Nephron progenitor cell (in vitro differentiated cells): ENCODE measurements at regions not wholly inside any gene's neighbourhood (a gene's known extent, or its start where the extent isn't known, plus 50 kb on each side); places are given as distances from the start of the nearest gene placed in this dataset.
"Not testable (repeated sequence)": the region's sequence is repeated elsewhere in the genome, so short reads cannot be mapped to it uniquely, and the experiment has no call there.

ENCODE experiments used
- DNase-seq: peaks from one replicate; pipeline ENCODE4 v3.0.0; 2021
- H3K27ac Mint-ChIP-seq: 2 replicates; pipeline ENCODE4 v1.8.0; 2021; ENCODE audit warnings: mild to moderate bottlenecking, moderate library complexity, mixed read lengths
- H3K27me3 Mint-ChIP-seq: 2 replicates; pipeline ENCODE4 v1.8.0; 2021; ENCODE audit warnings: mild to moderate bottlenecking, low read depth, mixed read lengths; ENCODE audit not compliant: poor library complexity
- H3K36me3 Mint-ChIP-seq: 2 replicates; pipeline ENCODE4 v1.8.0; 2021; ENCODE audit warnings: low read depth, mixed read lengths
- H3K4me1 Mint-ChIP-seq: 2 replicates; pipeline ENCODE4 v1.8.0; 2021; ENCODE audit warnings: mixed read lengths
- H3K4me3 Mint-ChIP-seq: 2 replicates; pipeline ENCODE4 v1.8.0; 2021; ENCODE audit warnings: mild to moderate bottlenecking, moderate library complexity, mixed read lengths
- H3K9me3 Mint-ChIP-seq: 2 replicates; pipeline ENCODE4 v1.8.0; 2021; ENCODE audit warnings: mild to moderate bottlenecking, moderate library complexity, mixed read lengths
- CTCF ChIP-seq: fragments of 200-600 bp; sonication (generic); IDR thresholded peaks from 2 replicates; pipeline ENCODE4 v1.5.0; 2021; ENCODE audit warnings: antibody characterized with exemption

GRCh38 chr22:46047841-46048595 is 71.1 kb upstream of the WNT7B start:
- Mint-ChIP-seq H3K36me3 (no peaks in the 10 kb centered on the region), H3K27ac (no peak overlapping the region), H3K4me3 (no peak overlapping the region), H3K27me3 (peaks cover 80% of the 10 kb centered on the region), H3K4me1 (peaks cover 4% of the 10 kb centered on the region), H3K9me3 (no peaks in the 10 kb centered on the region)
- no peak for TF ChIP-seq CTCF
- no peak for DNase-seq

- peaks cover 74% of the 10 kb centered on the region for H3K27me3 Mint-ChIP-seq
- not testable (repeated sequence) for H3K36me3 Mint-ChIP-seq
Observed at GRCh38 chr22:46048661-46049060, 71.7 kb upstream of the WNT7B start.

GRCh38 chr22:46049726-46050450 is 72.9 kb upstream of the WNT7B start:
- Mint-ChIP-seq H3K9me3 (no peaks in the 10 kb centered on the region), H3K36me3 (no peaks in the 10 kb centered on the region), H3K27me3 (peaks cover 63% of the 10 kb centered on the region), H3K27ac (no peak overlapping the region), H3K4me3 (no peak overlapping the region), H3K4me1 (peaks cover 12% of the 10 kb centered on the region)
- TF ChIP-seq CTCF: no peak
- DNase-seq: no peak

More at GRCh38 chr22:46048661-46049060, 71.7 kb upstream of the WNT7B start:
- H3K4me3 Mint-ChIP-seq, H3K9me3 Mint-ChIP-seq, DNase-seq, H3K27ac Mint-ChIP-seq, H3K4me1 Mint-ChIP-seq: not testable (repeated sequence)

- Mint-ChIP-seq H3K9me3 (no peaks in the 10 kb centered on the region), H3K4me3 (no peak overlapping the region), H3K27me3 (peaks cover 58% of the 10 kb centered on the region), H3K36me3 (no peaks in the 10 kb centered on the region), H3K4me1 (peaks cover 13% of the 10 kb centered on the region), H3K27ac (no peak overlapping the region)
- no peak for TF ChIP-seq CTCF
- DNase-seq: no peak
Observed at GRCh38 chr22:46050451-46050845, 73.5 kb upstream of the WNT7B start.

GRCh38 chr22:46050916-46051614 is 74.1 kb upstream of the WNT7B start:
- no peak for TF ChIP-seq CTCF
- DNase-seq: no peak
- Mint-ChIP-seq H3K9me3 (no peaks in the 10 kb centered on the region), H3K27ac (no peak overlapping the region), H3K27me3 (peaks cover 52% of the 10 kb centered on the region), H3K36me3 (no peaks in the 10 kb centered on the region), H3K4me3 (no peak overlapping the region), H3K4me1 (peaks cover 13% of the 10 kb centered on the region)

- no peaks in the 10 kb centered on the region for H3K9me3 Mint-ChIP-seq
- DNase-seq: no peak
- TF ChIP-seq CTCF: no peak
- H3K27me3 Mint-ChIP-seq: peaks cover 48% of the 10 kb centered on the region
- H3K36me3 Mint-ChIP-seq: no peaks in the 10 kb centered on the region
- H3K4me1 Mint-ChIP-seq: peaks cover 13% of the 10 kb centered on the region
- H3K4me3 Mint-ChIP-seq: no peak overlapping the region
- no peak overlapping the region for H3K27ac Mint-ChIP-seq
Observed at GRCh38 chr22:46051646-46052045, 74.7 kb upstream of the WNT7B start.
